ENCODE measurements at regions not wholly inside any gene's neighbourhood (a gene's known extent, or its start where the extent isn't known, plus 50 kb on each side); places are given as distances from the start of the nearest gene placed in this dataset.
"Not testable (repeated sequence)": the region's sequence is repeated elsewhere in the genome, so short reads cannot be mapped to it uniquely, and the experiment has no call there.

DNA sequence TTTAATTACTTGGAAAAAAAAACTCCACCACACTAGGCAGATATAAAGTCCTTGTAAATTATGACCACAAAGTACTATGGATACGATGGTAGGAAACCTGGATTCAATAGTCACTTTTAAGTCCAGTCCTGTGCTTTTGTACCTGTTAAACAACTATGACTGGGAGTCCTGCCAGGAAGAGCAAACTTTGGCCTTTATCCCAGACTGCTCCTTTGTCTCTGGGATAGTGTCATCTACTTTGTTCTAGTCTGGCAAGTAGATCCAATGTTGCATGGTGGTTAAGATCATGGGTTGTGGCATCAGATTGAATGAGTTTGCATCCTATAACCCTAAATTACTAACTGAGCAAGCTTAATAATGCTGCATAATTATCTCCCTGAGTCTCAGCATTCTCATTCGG is 175.3 kb upstream of the FGF13 start:
- H3K9me3 Mint-ChIP-seq = peaks cover 11% of the 10 kb centered on the region
- no peak for DNase-seq (ENCODE audit: low spot score in 2 of 2, unreplicated experiment in 2 of 2)
- TF ChIP-seq, protein P1, sequence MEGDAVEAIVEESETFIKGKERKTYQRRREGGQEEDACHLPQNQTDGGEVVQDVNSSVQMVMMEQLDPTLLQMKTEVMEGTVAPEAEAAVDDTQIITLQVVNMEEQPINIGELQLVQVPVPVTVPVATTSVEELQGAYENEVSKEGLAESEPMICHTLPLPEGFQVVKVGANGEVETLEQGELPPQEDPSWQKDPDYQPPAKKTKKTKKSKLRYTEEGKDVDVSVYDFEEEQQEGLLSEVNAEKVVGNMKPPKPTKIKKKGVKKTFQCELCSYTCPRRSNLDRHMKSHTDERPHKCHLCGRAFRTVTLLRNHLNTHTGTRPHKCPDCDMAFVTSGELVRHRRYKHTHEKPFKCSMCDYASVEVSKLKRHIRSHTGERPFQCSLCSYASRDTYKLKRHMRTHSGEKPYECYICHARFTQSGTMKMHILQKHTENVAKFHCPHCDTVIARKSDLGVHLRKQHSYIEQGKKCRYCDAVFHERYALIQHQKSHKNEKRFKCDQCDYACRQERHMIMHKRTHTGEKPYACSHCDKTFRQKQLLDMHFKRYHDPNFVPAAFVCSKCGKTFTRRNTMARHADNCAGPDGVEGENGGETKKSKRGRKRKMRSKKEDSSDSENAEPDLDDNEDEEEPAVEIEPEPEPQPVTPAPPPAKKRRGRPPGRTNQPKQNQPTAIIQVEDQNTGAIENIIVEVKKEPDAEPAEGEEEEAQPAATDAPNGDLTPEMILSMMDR (IDR thresholded peaks at IDR 0.05; ENCODE audit: unreplicated experiment) = no peak
- H3K4me3 Mint-ChIP-seq = no peak overlapping the region
- no peaks in the 10 kb centered on the region for H3K36me3 Mint-ChIP-seq
- no peaks in the 10 kb centered on the region for H3K4me1 Mint-ChIP-seq
- no peak overlapping the region for H3K27ac Mint-ChIP-seq
- no peaks in the 10 kb centered on the region for H3K27me3 Mint-ChIP-seq (ENCODE audit: low read depth)

DNA sequence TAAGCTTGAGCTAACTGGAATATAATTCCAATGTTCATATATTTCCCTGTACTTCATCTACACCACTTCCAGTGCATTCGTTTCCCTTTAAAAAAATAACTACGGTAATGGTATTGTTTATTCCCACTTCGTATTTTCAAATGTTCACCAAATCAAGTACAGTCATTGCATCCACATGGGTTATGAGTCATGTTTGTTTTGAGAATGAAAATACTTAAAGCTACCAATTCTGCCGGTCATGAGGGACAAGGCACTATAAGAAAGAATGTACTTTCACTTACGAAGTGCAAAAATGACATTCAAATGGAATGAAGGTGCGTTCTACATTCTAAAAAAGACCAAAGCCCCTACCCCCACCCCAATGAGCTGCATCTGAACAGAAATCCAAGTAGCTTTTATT is 174.4 kb upstream of the FGF13 start:
- Mint-ChIP-seq H3K9me3 (peaks cover 20% of the 10 kb centered on the region), H3K4me3 (no peak overlapping the region), H3K27ac (no peak overlapping the region), H3K4me1 (no peaks in the 10 kb centered on the region), H3K27me3 (ENCODE audit: low read depth) (no peaks in the 10 kb centered on the region), H3K36me3 (no peaks in the 10 kb centered on the region)
- DNase-seq (ENCODE audit: low spot score in 2 of 2, unreplicated experiment in 2 of 2) = no peak
- TF ChIP-seq, protein P1 (IDR thresholded peaks at IDR 0.05; ENCODE audit: unreplicated experiment) = no peak

DNA sequence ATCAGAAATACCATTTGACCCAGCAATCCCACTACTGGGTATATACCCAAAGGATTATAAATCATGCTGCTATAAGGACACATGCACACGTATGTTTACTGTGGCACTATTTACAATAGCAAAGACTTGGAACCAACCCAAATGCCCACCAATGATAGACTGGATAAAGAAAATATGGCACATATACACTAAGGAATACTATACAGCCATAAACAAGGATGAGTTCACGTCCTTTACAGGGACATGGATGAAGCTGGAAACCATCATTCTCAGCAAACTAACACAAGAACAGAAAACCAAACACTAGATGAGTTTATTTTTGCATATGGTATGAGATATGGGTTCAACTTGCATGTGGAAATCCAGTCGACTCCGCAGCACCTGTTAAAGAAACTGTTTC is 168.8 kb upstream of the FGF13 start:
- not testable (repeated sequence) for H3K27ac Mint-ChIP-seq; H3K4me1 Mint-ChIP-seq; DNase-seq (ENCODE audit: low spot score in 2 of 2, unreplicated experiment in 2 of 2); H3K36me3 Mint-ChIP-seq; H3K27me3 Mint-ChIP-seq (ENCODE audit: low read depth); H3K4me3 Mint-ChIP-seq
- H3K9me3 Mint-ChIP-seq = peaks cover 32% of the 10 kb centered on the region

DNA sequence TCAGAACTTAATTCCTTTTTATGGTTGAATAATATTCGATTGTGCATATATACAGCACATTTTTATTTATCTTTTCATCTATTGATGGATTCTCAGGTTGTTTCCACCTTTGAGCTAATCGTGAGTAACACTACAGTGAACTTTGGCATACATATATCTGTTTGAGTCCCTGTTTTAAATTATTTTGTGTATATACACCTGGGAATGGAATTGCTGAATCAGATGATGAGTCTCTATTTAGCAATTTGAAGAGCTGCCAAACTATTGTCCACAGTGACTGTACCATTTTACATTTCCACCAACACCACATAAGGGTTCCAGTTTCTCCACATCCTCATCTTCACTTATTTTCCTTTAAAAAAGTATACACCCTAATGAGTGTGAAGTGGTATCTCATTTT is 166.2 kb upstream of the FGF13 start:
- TF ChIP-seq, protein P1 (IDR thresholded peaks at IDR 0.05; ENCODE audit: unreplicated experiment) = no peak
- Mint-ChIP-seq H3K4me3 (no peak overlapping the region), H3K27ac (no peak overlapping the region)

DNA sequence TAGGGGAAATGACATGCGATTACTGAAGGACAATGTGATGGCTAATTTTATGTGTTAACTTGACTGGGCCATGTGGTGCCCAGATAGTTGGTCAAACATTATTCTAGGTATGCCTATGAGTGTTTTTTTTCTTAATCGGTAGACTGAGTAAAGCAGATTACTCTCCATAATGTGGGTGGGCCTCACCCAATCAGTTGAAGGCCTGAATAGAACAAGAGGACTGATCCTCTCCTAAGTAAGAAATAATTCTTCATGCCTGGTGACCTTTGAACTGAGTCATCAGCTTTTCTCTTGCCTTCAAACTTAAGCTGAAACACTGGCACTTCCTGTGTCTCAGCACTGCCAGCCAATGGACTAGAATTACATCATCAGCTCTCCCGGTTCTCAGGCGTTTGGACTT is 164.0 kb upstream of the FGF13 start:
- DNase-seq (ENCODE audit: low spot score in 2 of 2, unreplicated experiment in 2 of 2) = no peak
- TF ChIP-seq, protein P1 (IDR thresholded peaks at IDR 0.05; ENCODE audit: unreplicated experiment) = no peak
- Mint-ChIP-seq H3K36me3 (no peaks in the 10 kb centered on the region), H3K27ac (no peak overlapping the region), H3K4me1 (no peaks in the 10 kb centered on the region), H3K9me3 (peaks cover 14% of the 10 kb centered on the region), H3K27me3 (ENCODE audit: low read depth) (no peaks in the 10 kb centered on the region), H3K4me3 (no peak overlapping the region)

More for the DNA sequence above, 166.2 kb upstream of the FGF13 start:
- Mint-ChIP-seq H3K36me3 (no peaks in the 10 kb centered on the region), H3K27me3 (ENCODE audit: low read depth) (no peaks in the 10 kb centered on the region), H3K4me1 (no peaks in the 10 kb centered on the region), H3K9me3 (peaks cover 30% of the 10 kb centered on the region)
- no peak for DNase-seq (ENCODE audit: low spot score in 2 of 2, unreplicated experiment in 2 of 2)

DNA sequence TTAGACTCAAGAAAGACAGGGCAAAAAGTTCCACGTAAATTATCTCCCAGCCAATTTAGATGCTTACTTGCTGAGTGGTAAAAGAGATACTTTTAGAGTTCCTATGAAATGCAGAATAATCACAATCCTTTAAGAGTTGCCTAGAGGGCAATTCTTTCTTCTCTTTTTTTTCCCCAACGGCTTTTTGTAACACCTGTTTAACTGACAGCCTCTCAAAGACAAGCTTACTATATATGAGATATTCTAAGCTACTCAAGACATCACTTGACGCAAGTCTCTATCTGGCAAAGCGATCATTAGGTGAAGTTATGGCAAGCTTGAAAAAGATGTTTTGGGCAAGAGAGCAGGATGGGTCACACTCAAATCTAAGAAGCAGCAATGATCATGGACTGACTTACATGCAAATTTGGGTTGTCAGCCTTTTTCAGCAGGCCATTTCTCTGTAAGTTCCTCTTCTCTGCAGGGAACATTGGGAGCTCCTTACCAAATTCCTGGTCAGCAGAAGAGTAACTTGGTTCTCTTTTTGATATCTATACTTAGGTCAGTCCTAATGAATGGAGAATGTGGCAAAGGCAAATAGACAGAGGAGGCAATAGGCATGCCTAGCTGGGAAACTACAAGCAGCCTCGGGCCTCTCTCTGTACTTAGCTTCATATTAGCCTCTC is 162.9 kb upstream of the FGF13 start:
- H3K9me3 Mint-ChIP-seq = peaks cover 9% of the 10 kb centered on the region

DNA sequence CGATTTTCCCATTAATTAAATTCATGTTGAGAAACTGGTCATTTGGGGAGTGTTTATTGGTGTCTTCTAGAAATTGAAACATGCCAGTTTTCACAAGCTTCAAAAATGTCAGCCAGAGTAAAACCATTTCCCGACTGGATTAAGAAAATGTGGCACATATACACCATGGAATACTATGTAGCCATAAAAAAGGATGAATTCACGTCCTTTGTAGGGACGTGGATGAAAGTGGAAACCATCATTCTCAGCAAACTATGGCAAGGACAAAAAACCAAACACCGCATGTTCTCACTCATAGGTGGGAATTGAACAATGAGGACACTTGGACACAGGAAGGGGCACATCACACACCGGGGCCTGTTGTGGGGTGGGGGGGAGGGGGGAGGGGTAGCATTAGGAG is 162.1 kb upstream of the FGF13 start:
- H3K9me3 Mint-ChIP-seq; H3K4me1 Mint-ChIP-seq; DNase-seq (ENCODE audit: low spot score in 2 of 2, unreplicated experiment in 2 of 2); H3K27me3 Mint-ChIP-seq (ENCODE audit: low read depth); H3K4me3 Mint-ChIP-seq; H3K27ac Mint-ChIP-seq; H3K36me3 Mint-ChIP-seq: not testable (repeated sequence)

More for the DNA sequence above, 162.9 kb upstream of the FGF13 start:
- Mint-ChIP-seq H3K27me3 (ENCODE audit: low read depth) (no peaks in the 10 kb centered on the region), H3K27ac (no peak overlapping the region), H3K36me3 (no peaks in the 10 kb centered on the region), H3K4me3 (no peak overlapping the region), H3K4me1 (no peaks in the 10 kb centered on the region)
- DNase-seq (ENCODE audit: low spot score in 2 of 2, unreplicated experiment in 2 of 2) = no peak
- TF ChIP-seq, protein P1 (IDR thresholded peaks at IDR 0.05; ENCODE audit: unreplicated experiment) = no peak
